DOHH2 (cell line): ENCODE measurements at regions not wholly inside any gene's neighbourhood (a gene's known extent, or its start where the extent isn't known, plus 50 kb on each side); places are given as distances from the start of the nearest gene placed in this dataset.
"Not testable (repeated sequence)": the region's sequence is repeated elsewhere in the genome, so short reads cannot be mapped to it uniquely, and the experiment has no call there.

Experiments
- H3F3A ChIP-seq: fragments of 200-600 bp; sonication (generic), shearing (Covaris generic); 2 replicates; pipeline ENCODE4 v1.6.0; 2016; ENCODE audit warnings: antibody characterized with exemption, mild to moderate bottlenecking; ENCODE audit not compliant: control insufficient read depth, insufficient read depth
- H3K27ac ChIP-seq: fragments of 200-600 bp; sonication (generic); 2 replicates; pipeline ENCODE4 v1.5.1; 2014; ENCODE audit warnings: low read depth, mild to moderate bottlenecking, low read length, moderate library complexity
- H3K27me3 ChIP-seq: fragments of 200-600 bp; sonication (generic); 2 replicates; pipeline ENCODE4 v1.6.1; 2014; ENCODE audit warnings: mild to moderate bottlenecking, low read length, mixed read lengths; ENCODE audit not compliant: control insufficient read depth
- H3K36me3 ChIP-seq: fragments of 200-600 bp; sonication (generic); 2 replicates; pipeline ENCODE4 v1.6.1; 2014; ENCODE audit warnings: mild to moderate bottlenecking, low read length, moderate library complexity, mixed read lengths; ENCODE audit not compliant: control insufficient read depth
- H3K4me1 ChIP-seq: fragments of 200-600 bp; sonication (generic); 2 replicates; pipeline ENCODE4 v1.6.1; 2014; ENCODE audit warnings: mild to moderate bottlenecking, low read length, mixed read lengths; ENCODE audit not compliant: control insufficient read depth
- H3K4me2 ChIP-seq: fragments of 200-600 bp; sonication (generic); 2 replicates; pipeline ENCODE4 v1.6.0; 2014; ENCODE audit warnings: mild to moderate bottlenecking, low read length, moderate library complexity
- H3K4me3 ChIP-seq: fragments of 200-600 bp; sonication (generic); 2 replicates; pipeline ENCODE4 v1.5.1; 2014; ENCODE audit warnings: mild to moderate bottlenecking, low read length, mixed read lengths
- H3K79me2 ChIP-seq: fragments of 200-600 bp; sonication (generic); 2 replicates; pipeline ENCODE4 v1.6.1; 2014; ENCODE audit warnings: mild to moderate bottlenecking, low read length, mixed read lengths; ENCODE audit not compliant: control insufficient read depth
- H3K9me2 ChIP-seq: fragments of 200-600 bp; sonication (generic); replicated peaks from 2 replicates; pipeline ENCODE4 v1.6.1; 2014; ENCODE audit warnings: mild to moderate bottlenecking, low read length, mixed read lengths; ENCODE audit not compliant: control insufficient read depth
- H3K9me3 ChIP-seq: fragments of 200-600 bp; sonication (generic); 2 replicates; pipeline ENCODE4 v1.6.1; 2014; ENCODE audit warnings: antibody characterized with exemption, low read length, mixed read lengths; ENCODE audit not compliant: control insufficient read depth, insufficient read depth
- H4K20me1 ChIP-seq: fragments of 200-600 bp; sonication (generic); 2 replicates; pipeline ENCODE4 v1.6.0; 2014; ENCODE audit warnings: low read depth, mild to moderate bottlenecking, antibody characterized with exemption, low read length, moderate library complexity; ENCODE audit not compliant: control insufficient read depth, insufficient read depth
- CTCF ChIP-seq: fragments of 200-600 bp; sonication (generic); IDR thresholded peaks from one replicate; pipeline ENCODE4 v1.5.1; 2014; ENCODE audit warnings: antibody characterized with exemption, mild to moderate bottlenecking, low read depth, low read length; ENCODE audit not compliant: poor library complexity, severe bottlenecking
- EZH2phosphoT487 ChIP-seq: fragments of 200-600 bp; sonication (generic); IDR thresholded peaks from 2 replicates; pipeline ENCODE4 v1.6.1; 2017; ENCODE audit warnings: borderline replicate concordance, mild to moderate bottlenecking, antibody characterized with exemption, low read length, moderate library complexity, mixed read lengths

- no peaks in the 10 kb centered on the region for H3K36me3 ChIP-seq
- H3K9me3 ChIP-seq = no peaks in the 10 kb centered on the region
- no peaks in the 10 kb centered on the region for H3K9me2 ChIP-seq
- H3F3A ChIP-seq = no peaks in the 10 kb centered on the region
- TF ChIP-seq CTCF = no peak
- no peak overlapping the region for H3K4me2 ChIP-seq
- H3K27ac ChIP-seq = no peak overlapping the region
- no peak overlapping the region for H3K4me3 ChIP-seq
- no peaks in the 10 kb centered on the region for H3K79me2 ChIP-seq
- no peaks in the 10 kb centered on the region for H3K4me1 ChIP-seq
- H3K27me3 ChIP-seq = no peaks in the 10 kb centered on the region
- no peaks in the 10 kb centered on the region for H4K20me1 ChIP-seq
Observed at GRCh38 chr2:67583185-67583584, 186.1 kb downstream of the ETAA1 start.

- Histone ChIP-seq H3K27ac (no peak overlapping the region), H3F3A (no peaks in the 10 kb centered on the region), H3K4me1 (no peaks in the 10 kb centered on the region), H3K79me2 (no peaks in the 10 kb centered on the region), H3K4me3 (no peak overlapping the region), H3K27me3 (no peaks in the 10 kb centered on the region), H3K36me3 (no peaks in the 10 kb centered on the region), H3K9me2 (no peaks in the 10 kb centered on the region), H3K4me2 (no peak overlapping the region), H4K20me1 (no peaks in the 10 kb centered on the region), H3K9me3 (no peaks in the 10 kb centered on the region)
- no peak for TF ChIP-seq CTCF
- no peak for TF ChIP-seq EZH2phosphoT487
Observed at GRCh38 chr2:67585400-67585799, 188.3 kb downstream of the ETAA1 start.

- H3F3A ChIP-seq, H3K4me2 ChIP-seq, H3K9me2 ChIP-seq, H4K20me1 ChIP-seq, H3K9me3 ChIP-seq, H3K4me1 ChIP-seq, H3K27me3 ChIP-seq, H3K36me3 ChIP-seq, H3K27ac ChIP-seq, H3K79me2 ChIP-seq, H3K4me3 ChIP-seq: not testable (repeated sequence)
Observed at GRCh38 chr2:67589121-67589520, 192.0 kb downstream of the ETAA1 start.

- H3K79me2 ChIP-seq, H3K9me2 ChIP-seq, H3F3A ChIP-seq, H3K4me2 ChIP-seq, H3K4me3 ChIP-seq, H3K4me1 ChIP-seq, H3K9me3 ChIP-seq, H3K27me3 ChIP-seq, H4K20me1 ChIP-seq, H3K36me3 ChIP-seq, H3K27ac ChIP-seq: not testable (repeated sequence)
Observed at GRCh38 chr2:67594522-67594921, 197.4 kb downstream of the ETAA1 start.
